Motor neuron (in vitro differentiated cells): ENCODE measurements at regions not wholly inside any gene's neighbourhood (a gene's known extent, or its start where the extent isn't known, plus 50 kb on each side); places are given as distances from the start of the nearest gene placed in this dataset.
A peak's percentile ranks its signal among the peaks of the same experiment; 100 is the strongest.

ENCODE experiments used
- ATAC-seq, 8 experiments: fragments of 200-7000 bp; cut with Tn5 transposase; replicated peaks in 6 of 8; 2 replicates each; pipeline ENCODE4 v1.8.0; 2021; ENCODE audit warnings: mild to moderate bottlenecking in 8 of 8, moderate library complexity in 8 of 8
- H3K27ac ChIP-seq, 2 donors: fragments of 250-450 bp; sonication (Bioruptor Pico); 2 replicates each; pipeline ENCODE4 v1.9.0; 2021; ENCODE audit warnings: antibody characterized with exemption in 2 of 2, mild to moderate bottlenecking in 2 of 2, moderate library complexity in 1 of 2
- H3K4me1 ChIP-seq, 2 donors: fragments of 250-450 bp; sonication (Bioruptor Pico); replicated peaks in 1 of 2; 2 replicates each; pipeline ENCODE4 v1.6.1; 2021; ENCODE audit warnings: antibody characterized with exemption in 2 of 2, mild to moderate bottlenecking in 2 of 2, moderate library complexity in 1 of 2
- H3K4me3 ChIP-seq, 5 donors: fragments of 250-450 bp; sonication (Bioruptor Pico); 2 replicates each; pipeline ENCODE4 v1.9.0; 2021; ENCODE audit warnings: antibody characterized with exemption in 5 of 5, mild to moderate bottlenecking in 5 of 5, moderate library complexity in 4 of 5
- WGBS, 10 experiments: fragments of 450-650 bp; shearing (Covaris generic); methylation state at CpG; one replicate each; pipeline ENCODE4 v1.0.0; 2022; 5-methylcytosine and 5-hydroxymethylcytosine counted together
- in situ Hi-C, 9 experiments: fragments of 400-800 bp; cut with MboI; loops; one replicate each; pipeline ENCODE4 v1.15.0; 2021; ENCODE audit warnings: low sequenced_read_pairs in 9 of 9, low pct_unique_long_range_greater_than_20kb in 2 of 9; ENCODE audit not compliant: unreplicated experiment in 9 of 9

DNA sequence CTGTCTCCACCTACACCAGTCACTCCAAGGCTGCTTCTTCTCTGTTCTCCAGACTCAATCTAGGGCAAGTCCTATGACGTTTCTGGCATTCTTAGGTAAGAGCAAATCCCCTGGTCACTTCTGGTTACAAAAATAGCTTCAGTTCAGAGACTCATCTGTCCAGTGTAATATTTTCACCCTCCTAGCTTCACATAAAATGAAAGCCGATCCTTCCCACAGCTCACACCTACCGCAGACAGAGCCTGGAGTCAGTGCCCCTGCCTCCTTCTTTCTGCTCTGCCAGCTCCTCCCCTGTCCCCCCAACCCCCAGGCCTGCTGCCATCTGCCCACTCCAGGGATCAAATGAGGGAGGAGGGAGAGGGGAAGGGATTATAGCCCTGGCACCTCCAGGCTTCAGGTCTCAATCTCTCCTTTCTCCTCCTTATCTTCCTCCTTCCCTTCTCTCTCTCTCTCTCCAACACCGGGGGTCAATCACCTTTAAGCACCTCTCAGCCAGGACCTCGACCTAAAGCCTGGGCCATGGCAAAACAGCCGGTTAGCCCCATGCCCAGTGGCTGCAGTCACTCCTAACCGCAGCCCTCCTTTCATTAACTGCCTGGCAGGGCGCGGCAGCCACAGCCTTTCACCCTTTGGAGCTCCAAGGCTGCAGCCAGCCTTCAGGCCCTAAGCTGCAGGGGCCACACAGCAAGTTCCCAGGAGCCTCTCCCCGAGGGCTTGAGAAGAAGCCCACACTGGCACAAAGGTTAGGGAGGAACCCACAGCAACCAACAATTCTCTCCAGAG, 292.6 kb upstream of the MGMT start:
- 0 to 100% (median 71%) methylated on average over 1 to 5 of the region's 10 CpGs; no CpG with 5 or more reads in 1 of the 10 experiments for WGBS, 10 experiments
- Histone ChIP-seq H3K27ac (no peak overlapping the region), H3K4me3 (no peak overlapping the region), H3K4me1 (no peaks in the 10 kb centered on the region)
- no peak for ATAC-seq
- in situ Hi-C loops: no loop called here

DNA sequence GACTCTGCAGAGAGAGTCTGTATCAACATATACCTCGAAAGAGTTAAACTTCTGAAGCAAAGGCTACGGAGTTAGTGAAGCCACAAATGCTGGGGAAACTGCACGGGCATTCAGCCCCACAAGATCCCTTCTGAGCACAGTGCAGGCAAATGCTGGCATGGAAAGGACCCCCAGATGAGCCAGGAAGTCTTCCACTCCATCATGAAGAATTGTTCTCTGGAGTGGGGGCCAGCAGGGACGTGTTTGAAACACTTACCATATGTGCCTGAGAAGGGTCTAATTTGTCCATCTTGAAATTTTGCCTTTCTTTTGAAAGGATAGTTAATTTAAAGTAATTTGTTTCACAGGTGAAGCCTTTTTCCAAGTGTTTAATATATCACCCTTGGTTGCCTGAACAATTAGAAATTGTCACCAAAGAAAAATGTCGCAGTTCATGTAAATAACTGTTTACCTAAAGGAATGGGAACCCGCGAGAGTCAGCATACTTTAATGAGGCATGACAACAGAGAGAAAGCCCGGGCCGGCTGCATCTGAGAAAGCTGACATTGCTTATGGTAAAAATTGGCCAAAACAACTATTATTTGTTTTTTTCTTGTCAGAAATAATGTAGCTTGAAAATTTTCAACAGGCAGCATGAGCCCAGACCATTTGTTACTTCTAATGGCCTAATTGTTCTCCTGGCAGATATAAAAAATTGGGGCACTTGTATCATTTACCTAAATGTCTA, 287.6 kb upstream of the MGMT start:
- no peak for ATAC-seq
- in situ Hi-C loops: no loop called here
- WGBS, 10 experiments: 29 to 80% (median 61%) methylated on average over 1 to 9 of the region's 9 CpGs
- no peak overlapping the region for H3K4me3 ChIP-seq
- H3K4me1 ChIP-seq: peaks cover 0 to 3% of the 10 kb centered on the region in 2 donors
- no peak overlapping the region for H3K27ac ChIP-seq

DNA sequence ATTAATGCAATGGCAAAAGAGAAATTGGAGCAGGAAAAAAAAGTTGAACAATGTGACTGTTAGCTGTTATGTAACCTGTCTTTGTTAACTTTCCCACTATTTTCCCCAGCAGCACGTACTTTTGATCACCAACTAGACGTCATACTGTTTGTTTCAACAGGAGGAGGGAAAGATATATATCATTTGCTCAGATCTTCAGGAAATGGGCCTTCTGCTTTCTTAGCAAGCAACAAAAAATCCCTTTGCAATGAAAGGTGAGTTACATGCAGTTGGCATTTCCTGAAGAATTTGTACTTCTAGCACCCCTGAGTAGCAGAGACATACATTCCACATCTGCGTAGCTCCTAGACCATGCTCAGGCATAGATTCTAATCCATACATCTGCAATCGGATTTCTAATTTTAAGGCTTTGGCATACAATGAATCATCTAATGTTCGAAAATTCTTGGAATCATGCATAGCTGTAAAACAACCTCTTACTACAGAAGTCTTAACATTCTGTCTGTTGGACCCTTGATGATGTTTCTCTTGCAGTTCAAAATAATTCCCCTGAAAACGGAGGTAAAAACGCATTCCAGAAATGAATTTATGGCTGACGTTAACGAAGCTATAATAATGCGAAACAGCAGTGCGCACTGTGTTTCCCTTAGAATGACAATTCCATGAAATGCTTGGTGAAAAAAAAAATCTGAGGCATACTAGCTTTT, 286.9 kb upstream of the MGMT start:
- in situ Hi-C loops: no loop called here
- no peak overlapping the region for H3K4me3 ChIP-seq
- H3K4me1 ChIP-seq: peaks cover 0 to 3% of the 10 kb centered on the region in 2 donors
- 41 to 91% (median 82%) methylated on average over 4 to 11 of the region's 11 CpGs for WGBS, 10 experiments
- H3K27ac ChIP-seq: no peak overlapping the region
- ATAC-seq: no peak

DNA sequence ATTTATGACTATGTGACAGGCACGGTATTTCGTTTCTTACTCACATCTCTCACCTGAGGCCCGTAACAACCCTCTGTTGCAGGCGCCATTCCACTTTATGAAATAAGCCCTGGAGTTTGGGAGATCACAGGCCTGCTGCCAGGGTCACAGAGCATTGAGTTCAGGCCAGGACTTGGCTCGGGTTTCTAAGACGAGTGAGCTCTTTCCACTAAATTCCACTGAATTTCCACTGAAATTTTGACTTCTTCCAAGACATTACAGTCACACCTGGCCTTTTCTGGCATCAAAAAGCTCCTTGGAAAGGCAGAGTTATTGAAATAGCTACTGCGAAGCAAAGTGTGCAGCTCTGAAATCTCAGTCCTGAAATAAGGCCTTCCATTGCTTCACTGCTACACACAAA, 282.8 kb upstream of the MGMT start:
- Histone ChIP-seq H3K4me1 (peaks cover 0 to 3% of the 10 kb centered on the region in 2 donors), H3K4me3 (no peak overlapping the region), H3K27ac (no peak overlapping the region)
- in situ Hi-C loops: no loop called here
- ATAC-seq: no peak
- 20 to 100% (median 67%) methylated on average over 1 to 4 of the region's 7 CpGs; no CpG with 5 or more reads in 3 of the 10 experiments for WGBS, 10 experiments

DNA sequence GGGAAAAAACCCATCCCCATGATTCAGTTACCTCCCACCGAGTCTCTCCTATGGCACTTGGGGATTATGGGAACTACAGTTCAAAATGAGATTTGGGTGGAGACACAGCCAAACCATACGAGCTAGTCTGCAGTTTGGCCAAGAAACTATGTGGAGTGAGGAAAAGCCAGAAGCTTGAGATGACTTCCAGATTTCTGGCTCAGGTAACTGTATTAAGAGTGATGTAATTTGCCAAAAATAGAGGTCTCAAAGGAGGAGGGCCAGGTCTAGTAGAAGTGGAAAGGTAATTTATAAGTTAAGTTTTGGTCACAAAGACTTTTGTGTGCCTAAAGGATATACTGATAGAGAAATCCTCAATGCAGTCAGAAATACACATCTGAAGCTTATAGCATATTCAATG, 279.7 kb upstream of the MGMT start:
- 0 to 89% (median 41%) methylated on average over 1 to 2 of the region's 2 CpGs; no CpG with 5 or more reads in 2 of the 10 experiments for WGBS, 10 experiments
- H3K4me1 ChIP-seq: no peaks in the 10 kb centered on the region
- H3K4me3 ChIP-seq: no peak overlapping the region
- in situ Hi-C loops: no loop called here
- ATAC-seq: no peak
- H3K27ac ChIP-seq: no peak overlapping the region

DNA sequence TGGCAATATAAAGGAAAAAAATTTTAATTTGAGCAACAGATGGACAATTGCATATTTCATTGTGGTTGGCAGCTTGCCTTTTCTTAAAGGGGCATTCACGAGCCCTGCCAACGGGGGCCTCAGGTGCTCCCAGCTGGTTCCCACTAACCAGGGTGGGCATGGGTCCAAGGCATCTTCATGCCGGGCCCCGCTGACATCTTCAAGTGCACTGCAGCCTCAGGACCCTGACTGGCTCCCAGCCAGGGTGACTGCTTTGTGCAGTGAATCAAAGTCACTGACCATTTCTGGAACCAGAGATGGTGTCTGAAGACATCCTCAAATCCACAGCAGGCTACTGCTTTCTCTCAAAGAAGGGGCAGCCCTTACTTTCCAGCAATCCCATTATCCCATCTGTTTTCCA, 275.2 kb upstream of the MGMT start:
- in situ Hi-C loops: no loop called here
- ATAC-seq: no peak
- no peak overlapping the region for H3K4me3 ChIP-seq
- no peak overlapping the region for H3K27ac ChIP-seq
- no peaks in the 10 kb centered on the region for H3K4me1 ChIP-seq
- WGBS, 10 experiments: 0 to 100% (median 80%) methylated on average over 1 to 2 of the region's 4 CpGs; no CpG with 5 or more reads in 3 of the 10 experiments

DNA sequence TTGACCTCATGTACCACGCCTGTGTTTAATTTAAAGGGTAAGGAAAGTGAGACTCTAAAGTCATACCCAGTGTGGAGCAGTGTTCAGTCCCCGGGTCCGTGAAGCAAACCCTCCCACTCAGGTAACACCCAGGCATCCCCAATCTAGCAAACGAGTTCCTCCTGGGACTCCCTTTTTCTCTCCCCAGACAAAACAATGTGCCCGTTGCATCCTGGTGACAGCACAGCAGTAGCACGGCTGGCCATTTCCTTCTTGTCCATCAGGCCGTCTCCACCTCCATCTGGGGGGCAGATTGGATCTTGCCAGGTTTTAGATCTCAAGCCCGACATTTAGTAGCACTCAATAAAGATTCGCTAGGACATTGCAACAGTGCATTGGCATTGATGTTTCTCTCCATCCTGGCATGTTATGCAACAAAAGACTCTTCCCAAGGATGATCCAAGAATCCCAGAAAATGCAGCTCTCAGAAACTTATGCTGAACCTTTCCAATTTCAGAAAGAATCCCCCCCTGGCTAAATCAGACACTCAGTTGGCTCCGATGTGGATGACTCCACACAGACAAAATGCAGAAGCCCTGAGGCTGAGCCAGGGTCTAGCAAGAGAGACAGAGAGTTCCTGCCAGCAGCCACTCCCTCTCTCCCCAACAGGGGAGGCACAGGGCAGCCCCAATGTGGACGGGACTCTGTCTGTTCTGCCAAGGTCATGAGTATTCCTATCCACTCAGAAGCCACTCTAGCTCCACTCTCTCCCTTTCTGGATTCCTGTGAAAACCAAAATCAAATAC, 274.5 kb upstream of the MGMT start:
- H3K4me3 ChIP-seq: no peak overlapping the region
- WGBS, 10 experiments: 3 to 80% (median 54%) methylated on average over 1 to 10 of the region's 11 CpGs
- peak in 4 of 8 experiments; percentile 22 to 94 (median 85) for ATAC-seq
- no peaks in the 10 kb centered on the region for H3K4me1 ChIP-seq
- in situ Hi-C loops: no loop called here
- H3K27ac ChIP-seq: no peak overlapping the region

DNA sequence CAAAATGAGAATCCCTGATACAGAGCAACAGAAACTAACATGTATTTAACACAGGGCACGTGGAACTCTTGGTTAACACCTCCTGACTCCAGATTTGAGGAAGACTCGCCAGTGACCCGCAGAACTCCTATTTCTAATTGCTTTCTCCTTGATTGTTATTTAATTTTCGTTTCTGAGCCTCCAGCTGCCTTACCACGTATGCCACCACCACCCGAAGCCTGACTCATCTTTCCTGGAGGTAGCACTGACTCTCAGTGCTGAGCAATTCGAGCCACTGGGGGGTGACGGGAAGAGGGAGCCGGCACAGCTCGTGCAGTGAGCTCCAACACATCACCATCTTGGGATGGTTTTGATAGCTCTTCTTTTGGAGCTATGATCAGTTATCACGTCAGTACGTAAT, 273.9 kb upstream of the MGMT start:
- in situ Hi-C loops: no loop called here
- ATAC-seq: peak in 7 of 8 experiments; percentile 32 to 98 (median 79)
- Histone ChIP-seq H3K4me1 (no peaks in the 10 kb centered on the region), H3K4me3 (no peak overlapping the region), H3K27ac (no peak overlapping the region)
- WGBS, 10 experiments: 0 to 87% (median 50%) methylated on average over 1 to 11 of the region's 12 CpGs; no CpG with 5 or more reads in 1 of the 10 experiments

DNA sequence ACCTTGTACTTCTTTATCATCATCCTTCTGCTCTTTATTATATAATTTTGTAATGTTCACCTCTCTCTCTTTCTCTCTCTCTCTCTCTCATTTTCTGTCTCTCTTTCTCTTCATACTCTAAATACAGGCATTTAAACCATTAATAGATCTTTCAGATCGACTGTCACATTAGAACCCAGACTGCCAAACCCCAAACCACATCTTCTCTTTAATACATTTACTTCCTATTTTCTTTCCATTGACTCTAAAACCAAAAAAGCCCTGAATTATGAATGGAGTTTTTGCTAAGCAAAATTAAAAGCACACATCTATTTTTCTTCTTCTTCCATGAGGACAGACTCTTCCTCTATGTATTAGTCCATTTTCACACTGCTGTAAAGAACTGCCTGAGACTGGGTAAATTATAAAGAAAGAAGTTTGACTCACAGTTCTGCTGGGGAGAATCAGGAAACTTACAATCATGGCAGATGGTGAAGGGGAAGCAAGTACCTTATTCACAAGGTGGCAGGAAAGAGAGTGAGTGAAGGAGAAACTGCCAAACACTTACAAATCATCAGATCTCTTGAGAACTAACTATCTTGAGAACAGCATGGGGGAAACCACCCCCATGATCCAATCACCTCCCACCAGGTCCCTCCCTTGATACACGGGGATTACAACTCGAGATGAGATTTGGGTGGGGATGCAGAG, 272.7 kb upstream of the MGMT start:
- ATAC-seq: no peak
- in situ Hi-C loops: no loop called here
- H3K4me1 ChIP-seq: no peaks in the 10 kb centered on the region
- H3K27ac ChIP-seq: no peak overlapping the region
- 0 to 88% (median 51%) methylated on average over 1 to 3 of the region's 3 CpGs for WGBS, 10 experiments
- H3K4me3 ChIP-seq: no peak overlapping the region

DNA sequence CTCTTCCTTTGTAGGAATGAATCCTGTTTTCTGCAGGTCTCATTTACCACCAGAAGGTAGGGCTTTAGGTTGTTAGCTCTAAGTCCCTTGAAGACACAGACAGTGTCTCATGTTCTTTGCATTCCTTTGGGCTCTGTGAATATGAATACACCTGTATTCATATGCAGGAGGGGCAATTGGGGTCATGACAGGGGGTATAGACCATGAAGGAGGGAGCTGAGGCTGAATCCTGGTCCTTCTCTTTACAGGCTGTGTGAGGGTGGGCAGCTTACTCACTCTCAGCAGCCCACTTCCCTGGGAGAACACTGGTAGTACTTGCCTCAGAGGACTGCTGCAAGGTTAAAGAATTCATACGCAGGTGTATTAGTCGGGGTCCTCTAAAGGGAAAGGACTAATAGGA, 267.2 kb upstream of the MGMT start:
- no peak for ATAC-seq
- WGBS, 10 experiments: 6 to 100% (median 62%) methylated on average over 1 to 2 of the region's 2 CpGs; no CpG with 5 or more reads in 6 of the 10 experiments

DNA sequence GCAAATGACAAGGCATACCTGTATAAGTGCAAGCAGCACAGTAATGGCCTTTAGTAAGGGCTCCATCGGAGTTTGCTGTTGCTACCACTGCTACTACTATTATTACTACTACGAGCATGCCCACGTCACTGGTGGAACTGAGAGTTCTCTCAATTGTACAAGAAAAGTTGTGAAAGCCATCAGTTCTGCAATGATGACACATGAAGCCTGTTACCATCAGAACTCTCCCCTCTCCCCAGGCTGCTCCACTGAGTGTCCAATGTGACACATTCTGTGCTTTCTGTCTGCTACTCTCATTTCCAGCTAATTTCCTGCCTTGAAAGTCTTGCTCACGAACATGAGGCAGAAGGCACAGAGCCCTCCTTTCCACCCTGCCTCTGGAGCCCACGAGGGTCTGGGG, 263.2 kb upstream of the MGMT start:
- in situ Hi-C loops: no loop called here
- no peak for ATAC-seq
- no peak overlapping the region for H3K27ac ChIP-seq
- no peak overlapping the region for H3K4me3 ChIP-seq
- WGBS, 10 experiments: 0 to 92% (median 67%) methylated on average over 1 to 4 of the region's 5 CpGs; no CpG with 5 or more reads in 3 of the 10 experiments
- H3K4me1 ChIP-seq: no peaks in the 10 kb centered on the region

More for the DNA sequence above, 267.2 kb upstream of the MGMT start:
- H3K4me3 ChIP-seq: no peak overlapping the region
- no peak overlapping the region for H3K27ac ChIP-seq
- in situ Hi-C loops: no loop called here
- no peaks in the 10 kb centered on the region for H3K4me1 ChIP-seq

DNA sequence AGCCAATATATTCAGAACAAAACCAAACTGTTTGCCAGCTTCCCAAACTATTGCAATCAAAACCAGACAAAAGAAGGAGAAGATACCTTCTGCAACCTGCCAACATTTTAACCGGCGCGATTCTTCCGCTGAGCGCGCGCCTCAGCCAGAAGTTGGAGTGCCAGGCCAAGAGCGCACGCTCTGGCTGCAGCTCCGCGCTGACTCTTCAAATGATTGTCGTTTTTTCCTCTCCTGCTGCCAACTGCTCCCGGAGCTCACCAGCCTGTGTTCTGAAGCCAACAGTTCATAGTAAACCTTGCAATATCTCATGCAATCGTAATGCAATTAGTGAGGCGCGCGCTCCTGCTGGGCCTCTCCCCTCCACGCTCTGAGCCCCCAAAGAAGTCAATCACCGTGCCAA, 259.7 kb upstream of the MGMT start:
- in situ Hi-C loops: no loop called here
- H3K4me3 ChIP-seq: no peak overlapping the region
- H3K4me1 ChIP-seq: no peaks in the 10 kb centered on the region
- WGBS, 10 experiments: 8 to 96% (median 77%) methylated on average over 3 to 17 of the region's 19 CpGs; no CpG with 5 or more reads in 4 of the 10 experiments
- ATAC-seq: no peak
- no peak overlapping the region for H3K27ac ChIP-seq
